Neuron (in vitro differentiated cells): ENCODE measurements at regions not wholly inside any gene's neighbourhood (a gene's known extent, or its start where the extent isn't known, plus 50 kb on each side); places are given as distances from the start of the nearest gene placed in this dataset.
"Not testable (repeated sequence)": the region's sequence is repeated elsewhere in the genome, so short reads cannot be mapped to it uniquely, and the experiment has no call there.

ENCODE experiments used
- H2AFZ ChIP-seq: one replicate; pipeline ENCODE4 v1.6.1; 2013; ENCODE audit warnings: low read depth, mild to moderate bottlenecking, inconsistent platforms, low read length, moderate library complexity
- H3K27me3 ChIP-seq: one replicate; pipeline ENCODE4 v1.6.1; 2013; ENCODE audit warnings: low read length; ENCODE audit not compliant: insufficient read depth
- H3K36me3 ChIP-seq: one replicate; pipeline ENCODE4 v1.6.1; 2013; ENCODE audit warnings: low read length; ENCODE audit not compliant: insufficient read depth
- H3K4me1 ChIP-seq: one replicate; pipeline ENCODE4 v1.6.1; 2013; ENCODE audit warnings: low read length; ENCODE audit not compliant: insufficient read depth
- H3K4me3 ChIP-seq: 2 replicates; pipeline ENCODE4 v1.5.1; 2013; ENCODE audit warnings: mild to moderate bottlenecking, low read length, moderate library complexity
- H3K9me3 ChIP-seq: one replicate; pipeline ENCODE4 v1.6.1; 2013; ENCODE audit warnings: low read length

DNA sequence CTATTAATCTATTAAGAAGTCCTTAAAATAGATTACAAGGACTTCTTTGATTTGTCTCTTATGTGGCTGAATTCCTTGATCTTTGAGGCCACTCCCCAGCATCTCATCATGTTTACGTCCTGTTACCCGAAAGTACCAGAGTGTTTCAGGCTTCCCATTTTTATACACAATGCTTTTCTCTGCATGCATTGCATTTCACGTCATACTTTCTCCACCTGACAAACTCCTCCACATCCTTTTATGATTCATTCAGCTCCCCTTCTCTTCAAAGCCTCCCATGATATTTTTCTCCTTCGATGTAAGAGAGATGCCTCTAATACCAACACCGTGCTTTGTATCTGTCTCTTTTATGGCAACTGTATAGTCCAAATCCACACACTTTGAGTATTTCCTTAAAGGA is 379.0 kb upstream of the CRIM1 start:
- H3K36me3 ChIP-seq: no peaks in the 10 kb centered on the region
- no peaks in the 10 kb centered on the region for H3K27me3 ChIP-seq
- no peaks in the 10 kb centered on the region for H3K9me3 ChIP-seq
- no peak overlapping the region for H2AFZ ChIP-seq
- no peak overlapping the region for H3K4me3 ChIP-seq
- H3K4me1 ChIP-seq: no peaks in the 10 kb centered on the region

GRCh38 chr2:35973737-35974132 is 381.8 kb upstream of the CRIM1 start:
- Histone ChIP-seq H3K36me3 (no peaks in the 10 kb centered on the region), H3K27me3 (no peaks in the 10 kb centered on the region), H3K4me3 (no peak overlapping the region), H2AFZ (no peak overlapping the region), H3K9me3 (no peaks in the 10 kb centered on the region), H3K4me1 (no peaks in the 10 kb centered on the region)

DNA sequence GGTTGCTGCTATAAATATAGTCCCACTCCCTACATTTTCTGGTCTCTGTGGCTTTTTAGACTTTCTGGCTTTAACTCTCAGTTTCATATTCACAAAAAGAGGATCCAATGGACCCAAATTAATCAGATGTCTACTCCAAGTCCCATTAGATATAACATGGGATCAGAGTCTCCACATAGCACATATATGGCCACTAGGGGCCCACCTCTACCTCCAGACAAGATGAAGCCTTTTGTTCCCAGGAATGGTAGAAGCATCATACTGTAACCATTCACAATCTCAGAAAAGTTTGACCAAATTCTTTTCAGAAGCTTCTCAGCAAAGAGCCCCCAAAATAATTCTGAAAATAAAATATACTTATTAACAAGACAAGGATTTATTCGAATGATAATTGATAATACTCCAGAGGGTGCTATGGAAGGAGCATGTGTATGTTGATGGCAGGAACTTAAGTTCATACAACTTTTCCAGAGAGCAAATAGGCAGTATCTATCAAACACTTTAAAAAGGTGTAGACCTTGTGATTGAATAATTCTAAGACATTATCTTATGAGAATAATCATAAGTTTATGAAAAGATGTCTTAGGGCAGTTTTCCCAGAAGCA is 382.3 kb upstream of the CRIM1 start:
- Histone ChIP-seq H3K4me3 (no peak overlapping the region), H3K4me1 (no peaks in the 10 kb centered on the region)

GRCh38 chr2:35963824-35964223 is 391.8 kb upstream of the CRIM1 start:
- H3K36me3 ChIP-seq: no peaks in the 10 kb centered on the region
- H3K9me3 ChIP-seq: no peaks in the 10 kb centered on the region
- H3K4me3 ChIP-seq: no peak overlapping the region
- H3K4me1 ChIP-seq: peaks cover 14% of the 10 kb centered on the region
- H2AFZ ChIP-seq: no peak overlapping the region
- no peaks in the 10 kb centered on the region for H3K27me3 ChIP-seq

More for the DNA sequence above, 382.3 kb upstream of the CRIM1 start:
- H2AFZ ChIP-seq: no peak overlapping the region
- H3K27me3 ChIP-seq: no peaks in the 10 kb centered on the region
- H3K9me3 ChIP-seq: no peaks in the 10 kb centered on the region
- H3K36me3 ChIP-seq: no peaks in the 10 kb centered on the region

- Histone ChIP-seq H2AFZ (no peak overlapping the region), H3K4me1 (peaks cover 14% of the 10 kb centered on the region), H3K27me3 (no peaks in the 10 kb centered on the region), H3K9me3 (no peaks in the 10 kb centered on the region), H3K4me3 (no peak overlapping the region), H3K36me3 (no peaks in the 10 kb centered on the region)
Measured at GRCh38 chr2:35963357-35963756, 392.2 kb upstream of the CRIM1 start.

DNA sequence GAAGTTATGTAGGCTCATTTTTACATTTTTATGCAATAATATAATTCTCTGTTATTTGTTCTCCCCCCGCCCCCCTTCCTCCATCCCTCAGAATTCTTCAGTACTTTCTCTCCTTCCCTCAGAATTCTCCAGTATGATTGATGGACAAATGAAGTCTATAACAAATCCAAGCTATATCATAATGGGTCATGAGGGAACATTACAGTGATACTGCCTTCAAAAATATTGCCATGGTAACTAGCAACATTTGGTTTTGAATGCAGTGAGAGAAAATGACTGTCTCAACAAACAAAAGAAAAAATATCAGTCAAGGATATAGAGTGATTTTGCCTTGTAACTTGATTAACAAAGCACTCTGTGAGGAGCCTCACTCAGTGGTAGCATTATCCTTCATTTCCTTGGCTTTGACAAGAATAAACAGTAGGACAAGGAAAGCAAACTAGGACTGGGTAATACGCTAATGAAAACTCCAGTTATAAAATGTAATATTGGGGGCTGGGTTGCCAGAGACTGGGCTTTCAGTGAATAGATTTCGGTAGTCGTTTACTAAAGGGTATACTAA is 392.9 kb upstream of the CRIM1 start:
- H2AFZ ChIP-seq: no peak overlapping the region
- H3K4me3 ChIP-seq: no peak overlapping the region
- H3K36me3 ChIP-seq: no peaks in the 10 kb centered on the region
- H3K9me3 ChIP-seq: no peaks in the 10 kb centered on the region
- H3K27me3 ChIP-seq: no peaks in the 10 kb centered on the region
- peaks cover 14% of the 10 kb centered on the region for H3K4me1 ChIP-seq

DNA sequence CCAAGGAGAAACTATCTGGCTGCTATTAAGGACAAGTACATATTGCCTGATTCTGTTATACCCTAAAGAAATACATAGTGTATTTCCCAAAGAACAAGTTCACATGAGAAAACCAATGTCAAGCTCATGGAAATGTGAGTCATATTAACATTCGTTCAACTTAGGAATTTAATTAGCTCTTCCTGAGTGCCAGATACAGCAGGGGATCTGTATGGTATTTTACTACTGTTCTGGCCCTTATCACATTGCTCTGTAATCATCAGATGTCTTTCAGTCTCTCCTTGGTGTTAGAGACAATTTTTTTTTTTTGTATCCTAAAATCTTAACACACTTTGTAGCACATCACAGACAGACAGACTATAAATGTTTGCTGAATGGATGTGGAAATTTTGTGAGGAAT is 395.0 kb upstream of the CRIM1 start:
- peaks cover 14% of the 10 kb centered on the region for H3K4me1 ChIP-seq
- no peaks in the 10 kb centered on the region for H3K27me3 ChIP-seq
- no peak overlapping the region for H2AFZ ChIP-seq
- no peaks in the 10 kb centered on the region for H3K36me3 ChIP-seq
- H3K4me3 ChIP-seq: no peak overlapping the region
- H3K9me3 ChIP-seq: no peaks in the 10 kb centered on the region

DNA sequence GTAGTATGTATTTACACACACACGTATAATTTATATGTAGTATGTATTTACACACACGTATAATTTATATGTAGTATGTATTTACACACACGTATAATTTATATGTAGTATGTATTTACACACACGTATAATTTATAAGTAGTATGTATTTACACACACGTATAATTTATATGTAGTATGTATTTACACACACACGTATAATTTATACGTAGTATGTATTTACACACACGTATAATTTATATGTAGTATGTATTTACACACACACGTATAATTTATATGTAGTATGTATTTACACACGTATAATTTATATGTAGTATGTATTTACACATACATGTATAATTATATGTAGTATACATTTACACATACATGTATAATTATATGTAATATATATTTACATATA is 398.5 kb upstream of the CRIM1 start:
- H3K4me1 ChIP-seq, H2AFZ ChIP-seq, H3K9me3 ChIP-seq, H3K4me3 ChIP-seq, H3K36me3 ChIP-seq, H3K27me3 ChIP-seq: not testable (repeated sequence)

GRCh38 chr2:35946478-35946877 is 409.1 kb upstream of the CRIM1 start:
- Histone ChIP-seq H3K9me3 (no peaks in the 10 kb centered on the region), H3K4me3 (no peak overlapping the region), H3K27me3 (no peaks in the 10 kb centered on the region), H3K4me1 (no peaks in the 10 kb centered on the region), H2AFZ (no peak overlapping the region), H3K36me3 (no peaks in the 10 kb centered on the region)

DNA sequence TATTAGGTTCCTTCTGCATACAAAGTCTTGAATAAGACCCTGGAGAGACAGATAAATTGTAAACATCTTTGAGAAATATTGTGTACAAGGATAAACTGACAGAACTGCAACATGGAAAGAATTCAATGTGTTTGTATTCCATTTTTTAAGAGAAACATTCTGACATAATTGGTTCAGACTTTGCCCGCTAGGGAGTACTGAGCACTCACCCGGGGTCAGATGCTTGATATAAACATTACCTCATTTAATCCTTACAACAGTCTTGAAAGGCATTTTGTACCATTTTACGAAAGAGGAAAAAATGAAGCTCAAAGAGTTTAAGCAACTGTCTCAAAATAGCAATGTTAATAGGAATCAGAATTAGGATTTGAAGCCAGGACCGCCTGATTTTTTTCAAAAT is 416.7 kb upstream of the CRIM1 start:
- Histone ChIP-seq H3K27me3 (no peaks in the 10 kb centered on the region), H3K4me1 (peaks cover 3% of the 10 kb centered on the region), H3K9me3 (no peaks in the 10 kb centered on the region), H3K4me3 (no peak overlapping the region), H2AFZ (no peak overlapping the region), H3K36me3 (no peaks in the 10 kb centered on the region)

DNA sequence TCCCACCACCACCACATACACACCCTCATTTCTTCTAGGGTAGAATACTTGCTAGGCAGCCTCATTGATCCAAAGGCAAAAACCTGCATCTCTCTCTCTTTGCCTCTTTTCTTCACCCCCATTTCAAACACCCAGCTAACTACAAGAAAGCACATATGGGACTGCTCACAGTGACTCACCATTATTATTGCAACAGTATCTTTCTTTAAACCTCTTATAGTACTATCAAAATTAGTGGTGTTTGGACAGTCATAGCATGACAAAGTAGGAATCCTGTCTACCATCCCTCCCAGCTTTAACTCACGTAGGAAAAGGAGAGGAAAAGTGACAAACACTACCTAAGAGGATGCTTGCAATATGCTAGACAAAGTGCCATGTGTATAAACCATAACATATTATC is 422.5 kb upstream of the CRIM1 start:
- H3K9me3 ChIP-seq: no peaks in the 10 kb centered on the region
- no peaks in the 10 kb centered on the region for H3K27me3 ChIP-seq
- no peaks in the 10 kb centered on the region for H3K36me3 ChIP-seq
- peaks cover 28% of the 10 kb centered on the region for H3K4me1 ChIP-seq
- H2AFZ ChIP-seq: no peak overlapping the region
- H3K4me3 ChIP-seq: no peak overlapping the region

- H3K36me3 ChIP-seq: no peaks in the 10 kb centered on the region
- H3K9me3 ChIP-seq: no peaks in the 10 kb centered on the region
- no peaks in the 10 kb centered on the region for H3K27me3 ChIP-seq
- no peak overlapping the region for H2AFZ ChIP-seq
- H3K4me1 ChIP-seq: peaks cover 26% of the 10 kb centered on the region
- peak overlapping the region; percentile 11 for H3K4me3 ChIP-seq
Measured at GRCh38 chr2:35932276-35932963, 423.2 kb upstream of the CRIM1 start.

GRCh38 chr2:35931626-35932025 is 424.0 kb upstream of the CRIM1 start:
- Histone ChIP-seq H3K9me3 (no peaks in the 10 kb centered on the region), H3K27me3 (no peaks in the 10 kb centered on the region), H2AFZ (peak overlapping the region; percentile 32), H3K4me3 (no peak overlapping the region), H3K4me1 (peaks cover 26% of the 10 kb centered on the region), H3K36me3 (no peaks in the 10 kb centered on the region)
